NOMO-1 (cell line): ENCODE measurements at regions not wholly inside any gene's neighbourhood (a gene's known extent, or its start where the extent isn't known, plus 50 kb on each side); places are given as distances from the start of the nearest gene placed in this dataset.
"Not testable (repeated sequence)": the region's sequence is repeated elsewhere in the genome, so short reads cannot be mapped to it uniquely, and the experiment has no call there.

Experiments
- DNase-seq, 2 experiments: peaks; one replicate each; lab custom pipeline; 2025; ENCODE audit not compliant: unreplicated experiment in 2 of 2; lab: John Stamatoyannopoulos, UW

DNA sequence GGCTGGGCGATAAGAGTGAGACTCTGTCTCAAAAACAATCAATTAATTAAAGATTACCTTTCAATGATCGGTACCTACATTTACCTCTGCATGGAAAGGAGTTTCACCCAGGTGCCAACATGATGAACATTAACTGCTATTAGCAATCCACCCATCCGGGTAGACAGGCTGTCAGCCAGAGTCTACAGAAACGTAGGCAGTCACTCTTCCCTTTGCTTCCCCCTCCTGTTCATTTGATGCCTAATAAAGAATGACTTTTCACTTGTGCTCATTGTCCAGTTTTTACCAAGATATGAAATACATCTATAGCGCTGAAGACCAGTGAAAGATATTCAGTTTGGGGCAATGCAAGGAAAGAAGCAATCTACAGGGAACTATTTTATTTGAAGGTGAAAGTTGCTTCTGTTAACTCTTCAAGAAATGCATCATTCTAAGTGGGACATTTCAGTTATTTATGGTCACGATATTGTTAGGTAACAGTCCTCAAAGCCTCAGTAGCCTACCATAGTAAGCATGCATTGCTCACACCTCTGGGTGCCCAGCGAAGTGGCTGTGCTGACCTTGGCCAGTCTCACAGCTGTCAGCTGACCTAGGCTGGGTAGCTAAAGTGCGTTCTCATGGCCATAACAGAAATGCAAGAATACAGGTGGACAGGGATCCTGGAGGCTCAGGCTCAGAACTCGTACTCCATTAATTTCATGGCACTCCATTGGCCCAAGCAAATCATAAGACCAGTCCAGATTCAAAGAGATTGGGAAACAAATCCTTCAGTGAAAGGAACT lies 87.2 kb upstream of the DMRT1 start:
- no peak for DNase-seq

- DNase-seq: peak; percentile 17 to 77
These were observed 85.8 kb upstream of the DMRT1 start for GRCh38 chr9:755454-756381.

GRCh38 chr9:757246-757881 lies 84.1 kb upstream of the DMRT1 start:
- no peak for DNase-seq

GRCh38 chr9:758146-758545 lies 83.4 kb upstream of the DMRT1 start:
- no peak for DNase-seq

- no peak for DNase-seq
These were observed 82.0 kb upstream of the DMRT1 start for GRCh38 chr9:759541-759940.

GRCh38 chr9:759983-760736 lies 81.3 kb upstream of the DMRT1 start:
- DNase-seq: no peak

DNA sequence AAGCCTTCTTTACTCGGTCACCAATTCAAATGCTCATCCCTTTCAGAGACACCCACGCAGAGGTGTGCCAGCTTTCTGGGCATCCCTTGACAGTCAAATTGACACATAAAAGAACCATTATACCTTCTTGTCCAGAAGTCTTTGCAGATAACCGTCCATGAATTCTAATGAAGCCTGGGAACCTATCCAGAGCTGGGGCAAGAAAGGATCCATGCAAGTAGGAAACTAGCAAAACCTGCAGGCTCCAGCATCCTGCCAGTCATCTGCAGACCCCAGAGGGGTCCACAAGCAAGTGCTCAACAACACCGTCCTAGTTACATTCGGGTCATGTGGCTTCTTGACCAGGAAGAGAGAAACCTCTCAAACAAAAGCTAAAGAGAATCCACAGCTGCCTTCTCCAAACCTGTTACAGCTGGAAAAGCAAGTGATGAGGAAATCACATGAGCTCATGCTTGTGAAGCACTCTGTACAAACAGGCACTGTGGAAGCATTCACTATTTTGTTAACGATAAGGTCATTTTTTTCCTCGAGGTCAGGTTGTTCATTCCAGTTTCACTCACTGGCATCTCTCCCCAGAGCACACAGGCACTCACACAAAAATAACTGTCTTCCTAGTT lies 80.2 kb upstream of the DMRT1 start:
- no peak for DNase-seq

DNA sequence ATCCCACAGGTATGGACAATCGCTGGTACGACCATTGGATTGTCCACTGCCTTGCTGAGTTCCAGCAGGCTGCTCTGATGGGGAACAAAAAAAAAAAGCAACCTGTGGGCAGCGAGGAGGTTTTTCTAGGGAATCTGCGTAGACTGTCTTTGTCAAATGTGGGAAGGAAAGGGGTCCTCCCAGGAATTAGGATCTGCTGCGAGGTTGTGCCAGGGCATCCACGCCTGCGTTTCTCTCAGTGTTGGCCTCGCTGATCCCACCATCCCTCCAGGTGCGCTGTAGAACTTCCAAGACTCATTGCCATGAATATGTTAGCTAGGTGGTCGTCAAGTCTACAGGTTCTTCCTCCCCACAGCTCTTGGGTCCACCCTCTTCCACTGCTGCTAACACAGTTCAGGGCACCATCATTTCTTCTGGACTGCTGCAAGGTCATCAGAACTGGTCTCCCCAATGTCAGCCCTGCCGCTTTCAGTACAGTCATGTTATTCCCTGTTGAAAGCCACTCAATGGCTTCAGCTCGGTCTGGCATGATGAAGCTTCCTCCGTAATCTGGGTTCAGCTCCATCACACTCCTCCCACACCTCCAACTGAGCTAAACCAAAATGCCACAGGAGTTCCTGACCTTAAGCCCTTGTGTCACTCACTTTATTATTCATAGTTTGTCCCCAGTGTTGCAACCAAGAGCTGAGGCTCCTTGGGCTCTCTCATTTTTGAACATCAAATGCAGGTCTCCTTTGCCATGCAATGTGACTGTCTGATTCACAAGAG lies 79.5 kb upstream of the DMRT1 start:
- DNase-seq: no peak

GRCh38 chr9:763692-764091 lies 77.8 kb upstream of the DMRT1 start:
- DNase-seq: no peak

DNA sequence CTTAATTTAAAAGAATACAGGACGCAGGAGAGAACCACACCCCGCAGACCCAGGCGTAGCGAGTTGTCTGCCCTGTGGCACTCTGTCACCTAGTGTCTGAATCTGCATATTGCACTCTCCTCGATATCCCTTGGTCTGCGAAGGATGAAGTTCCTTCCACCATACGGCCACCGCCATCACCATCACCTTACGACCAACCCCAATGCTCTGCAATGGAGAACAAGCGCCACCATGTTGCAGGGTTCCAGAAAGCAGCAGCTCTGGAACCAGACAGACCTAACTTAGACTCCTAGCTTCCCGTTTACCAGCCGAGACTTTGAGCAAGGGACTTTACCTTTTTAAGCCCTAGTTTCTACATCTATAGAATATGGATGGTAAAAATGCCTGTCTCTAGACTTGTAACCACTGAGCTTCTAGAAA lies 77.4 kb upstream of the DMRT1 start:
- DNase-seq: peak; percentile 71 to 80

GRCh38 chr9:764986-765385 lies 76.5 kb upstream of the DMRT1 start:
- no peak for DNase-seq

DNA sequence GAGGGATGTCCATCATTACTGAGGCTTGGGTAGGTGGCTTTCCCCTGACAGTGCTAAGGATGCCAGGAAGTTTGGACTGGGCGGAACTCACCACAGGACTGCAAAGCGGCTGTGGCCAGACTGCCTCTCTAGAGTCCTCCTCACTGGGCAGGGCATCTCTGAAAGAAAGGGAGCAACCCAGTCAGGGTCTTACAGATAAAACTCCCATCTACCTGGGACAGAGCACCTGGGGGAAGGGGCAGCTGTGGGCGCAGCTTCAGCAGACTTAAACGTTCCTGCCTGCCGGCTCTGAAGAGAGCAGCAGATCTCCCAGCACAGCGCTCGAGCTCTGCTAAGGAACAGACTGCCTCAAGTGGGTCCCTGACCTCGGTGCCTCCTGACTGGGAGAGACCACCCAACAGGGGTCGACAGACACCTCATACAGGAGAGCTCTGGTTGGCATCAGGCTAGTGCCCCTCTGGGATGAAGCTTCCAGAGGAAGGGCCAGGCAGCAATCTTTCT lies 74.4 kb upstream of the DMRT1 start:
- not testable (repeated sequence) for DNase-seq

DNA sequence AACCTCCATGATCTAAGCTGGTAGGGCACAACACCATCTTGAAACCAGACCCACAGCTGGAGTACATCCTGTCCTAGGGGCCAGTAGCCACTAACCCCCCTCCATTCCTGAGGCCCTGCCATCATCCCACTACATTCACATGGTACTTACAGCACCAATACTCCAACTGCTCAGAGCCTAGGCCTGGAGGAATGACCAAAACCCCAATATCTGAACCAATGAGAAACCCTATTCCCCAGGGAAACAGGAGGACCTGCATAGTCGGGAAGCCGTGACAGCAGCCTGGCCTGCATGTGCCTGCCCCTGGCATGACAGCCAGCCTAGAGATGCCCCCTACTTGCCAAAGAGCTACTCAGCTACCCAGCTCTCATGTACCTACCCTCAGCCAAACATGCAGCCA lies 65.4 kb upstream of the DMRT1 start:
- no peak for DNase-seq

DNA sequence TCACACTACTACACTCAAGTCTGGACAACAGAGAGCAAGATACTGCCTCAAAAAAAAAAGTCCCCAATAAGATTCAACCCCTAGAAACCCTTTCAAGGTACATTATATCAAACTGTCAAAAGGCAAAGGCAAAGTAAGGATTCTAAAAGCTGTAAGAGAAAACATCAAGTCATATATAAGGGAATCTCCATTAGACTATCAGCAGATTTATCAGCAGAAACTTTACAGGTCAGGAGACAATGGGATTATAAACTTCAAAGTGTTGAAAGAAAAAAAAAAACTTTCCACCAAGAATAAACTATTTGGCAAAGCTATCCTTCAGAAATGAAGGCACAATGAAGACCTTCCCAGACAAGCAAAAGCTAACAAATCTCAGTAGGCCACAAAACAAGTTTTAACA lies 63.5 kb upstream of the DMRT1 start:
- DNase-seq: no peak

- no peak for DNase-seq
These were observed 57.3 kb upstream of the DMRT1 start for GRCh38 chr9:784202-784601.

- DNase-seq: no peak
These were observed 56.6 kb upstream of the DMRT1 start for GRCh38 chr9:784916-785315.

DNA sequence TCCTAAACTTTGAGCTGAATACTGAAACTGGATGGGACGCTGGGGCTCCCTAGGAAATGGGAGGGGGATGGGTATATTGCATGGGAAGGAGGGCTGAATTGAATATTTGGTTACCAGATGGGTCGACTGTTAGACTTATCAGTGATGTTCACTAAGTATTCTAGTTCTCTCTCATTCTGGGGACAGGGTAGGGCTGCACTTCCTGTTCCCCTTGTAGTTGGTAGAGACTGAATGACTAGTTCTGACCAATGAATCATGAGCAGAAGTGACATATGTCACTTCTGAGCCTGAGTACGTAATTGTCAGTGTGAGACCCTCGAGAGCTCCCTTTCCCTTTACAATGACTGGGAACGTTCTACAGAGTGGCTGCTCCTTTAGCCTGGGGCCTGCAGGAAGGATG lies 55.5 kb upstream of the DMRT1 start:
- DNase-seq: no peak

- no peak for DNase-seq
These were observed 55.1 kb upstream of the DMRT1 start for GRCh38 chr9:786405-786804.

DNA sequence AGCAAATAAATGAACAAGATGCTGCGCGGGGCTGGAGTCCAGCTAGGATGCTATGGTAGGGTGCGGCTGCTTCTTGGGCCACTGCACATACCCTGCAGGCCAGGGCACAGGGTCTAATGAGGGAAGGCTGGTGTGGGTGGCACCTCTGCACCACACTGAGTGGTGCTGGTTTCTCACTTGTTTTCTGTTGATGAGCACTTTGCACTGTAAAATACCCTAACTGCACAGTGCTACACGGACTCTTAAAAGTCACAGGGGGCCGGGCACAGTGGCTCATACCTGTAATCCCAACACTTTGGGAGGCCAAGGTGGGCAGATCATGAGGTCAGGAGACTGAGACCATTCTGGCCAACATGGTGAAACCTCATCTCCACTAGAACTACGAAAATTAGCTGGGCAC lies 52.7 kb upstream of the DMRT1 start:
- DNase-seq: no peak
